ENCODE measurements at regions not wholly inside any gene's neighbourhood (a gene's known extent, or its start where the extent isn't known, plus 50 kb on each side); places are given as distances from the start of the nearest gene placed in this dataset.

GRCh38 chr3:80592792-80593191, 825.0 kb upstream of the ROBO1 start:
- no peaks in the 10 kb centered on the region for H3K4me1 ChIP-seq (ENCODE audit: control insufficient read depth, insufficient read depth, low read length)
- H3K9ac ChIP-seq (ENCODE audit: low read length): no peak overlapping the region
- H3K27me3 ChIP-seq (replicated peaks; ENCODE audit: control insufficient read depth, insufficient read depth, low read length): no peaks in the 10 kb centered on the region
- DNase-seq (ENCODE audit: low read depth): no peak
- H3K36me3 ChIP-seq (ENCODE audit: control insufficient read depth, insufficient read depth, low read length, severe bottlenecking): no peaks in the 10 kb centered on the region
- H3K9me3 ChIP-seq (ENCODE audit: control insufficient read depth, low read length): no peaks in the 10 kb centered on the region
- H3K4me3 ChIP-seq (ENCODE audit: low read length): no peak overlapping the region

DNA sequence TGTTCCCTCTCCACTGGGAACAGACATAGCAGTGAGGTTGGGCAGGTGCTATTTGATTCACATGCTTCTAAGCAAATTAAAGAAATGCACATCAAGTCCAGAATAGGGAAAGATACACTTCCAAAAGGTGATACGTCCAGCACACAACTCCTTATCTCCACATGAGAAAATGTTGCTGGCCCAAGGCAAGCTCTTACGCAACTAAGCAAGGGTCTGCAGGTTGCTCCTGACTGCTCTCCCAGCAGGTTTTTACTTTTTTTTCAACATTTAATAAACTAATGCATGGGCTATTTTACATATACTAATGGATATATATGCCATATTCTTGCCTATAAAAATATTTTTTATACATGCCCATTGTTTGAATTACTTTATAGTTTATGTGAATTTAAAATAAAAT, 818.5 kb upstream of the ROBO1 start:
- Histone ChIP-seq H3K27me3 (replicated peaks; ENCODE audit: control insufficient read depth, insufficient read depth, low read length) (no peaks in the 10 kb centered on the region), H3K4me3 (ENCODE audit: low read length) (no peak overlapping the region), H3K36me3 (ENCODE audit: control insufficient read depth, insufficient read depth, low read length, severe bottlenecking) (no peaks in the 10 kb centered on the region), H3K9ac (ENCODE audit: low read length) (no peak overlapping the region), H3K9me3 (ENCODE audit: control insufficient read depth, low read length) (no peaks in the 10 kb centered on the region), H3K4me1 (ENCODE audit: control insufficient read depth, insufficient read depth, low read length) (no peaks in the 10 kb centered on the region)
- no peak for DNase-seq (ENCODE audit: low read depth)

GRCh38 chr3:80580146-80580545, 812.3 kb upstream of the ROBO1 start:
- no peaks in the 10 kb centered on the region for H3K27me3 ChIP-seq (replicated peaks; ENCODE audit: control insufficient read depth, insufficient read depth, low read length)
- H3K9me3 ChIP-seq (ENCODE audit: control insufficient read depth, low read length): no peaks in the 10 kb centered on the region
- no peak for DNase-seq (ENCODE audit: low read depth)
- no peak overlapping the region for H3K4me3 ChIP-seq (ENCODE audit: low read length)
- no peaks in the 10 kb centered on the region for H3K4me1 ChIP-seq (ENCODE audit: control insufficient read depth, insufficient read depth, low read length)
- H3K9ac ChIP-seq (ENCODE audit: low read length): no peak overlapping the region
- no peaks in the 10 kb centered on the region for H3K36me3 ChIP-seq (ENCODE audit: control insufficient read depth, insufficient read depth, low read length, severe bottlenecking)

- Histone ChIP-seq H3K4me1 (ENCODE audit: control insufficient read depth, insufficient read depth, low read length) (no peaks in the 10 kb centered on the region), H3K27me3 (replicated peaks; ENCODE audit: control insufficient read depth, insufficient read depth, low read length) (no peaks in the 10 kb centered on the region), H3K9ac (ENCODE audit: low read length) (no peak overlapping the region), H3K36me3 (ENCODE audit: control insufficient read depth, insufficient read depth, low read length, severe bottlenecking) (no peaks in the 10 kb centered on the region), H3K9me3 (ENCODE audit: control insufficient read depth, low read length) (no peaks in the 10 kb centered on the region), H3K4me3 (ENCODE audit: low read length) (no peak overlapping the region)
- no peak for DNase-seq (ENCODE audit: low read depth)
Measured at GRCh38 chr3:80564391-80564790, 796.6 kb upstream of the ROBO1 start.

DNA sequence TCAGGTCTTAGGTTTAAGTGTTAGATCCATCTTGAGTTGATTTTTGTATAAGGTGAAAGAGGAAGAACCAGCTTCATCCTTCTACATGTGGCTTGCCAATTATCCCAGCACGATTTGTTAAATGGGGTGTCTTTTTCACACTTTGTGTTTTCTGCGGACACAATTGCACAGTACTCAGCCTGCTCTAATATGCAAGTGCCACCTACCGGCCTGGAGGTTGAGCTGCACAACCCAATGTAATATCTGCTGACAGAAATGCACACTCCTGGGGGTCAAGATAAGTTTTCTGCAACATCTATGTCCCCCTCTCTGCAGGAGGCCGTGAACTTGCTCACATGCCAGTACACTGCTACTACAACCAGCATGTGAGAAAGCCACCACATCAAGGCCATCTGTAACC, 791.9 kb upstream of the ROBO1 start:
- Histone ChIP-seq H3K4me1 (ENCODE audit: control insufficient read depth, insufficient read depth, low read length) (no peaks in the 10 kb centered on the region), H3K9ac (ENCODE audit: low read length) (no peak overlapping the region), H3K27me3 (replicated peaks; ENCODE audit: control insufficient read depth, insufficient read depth, low read length) (no peaks in the 10 kb centered on the region), H3K9me3 (ENCODE audit: control insufficient read depth, low read length) (no peaks in the 10 kb centered on the region), H3K4me3 (ENCODE audit: low read length) (no peak overlapping the region), H3K36me3 (ENCODE audit: control insufficient read depth, insufficient read depth, low read length, severe bottlenecking) (no peaks in the 10 kb centered on the region)
- no peak for DNase-seq (ENCODE audit: low read depth)

- Histone ChIP-seq H3K27me3 (replicated peaks; ENCODE audit: control insufficient read depth, insufficient read depth, low read length) (no peaks in the 10 kb centered on the region), H3K4me3 (ENCODE audit: low read length) (no peak overlapping the region), H3K4me1 (ENCODE audit: control insufficient read depth, insufficient read depth, low read length) (no peaks in the 10 kb centered on the region), H3K9me3 (ENCODE audit: control insufficient read depth, low read length) (no peaks in the 10 kb centered on the region), H3K36me3 (ENCODE audit: control insufficient read depth, insufficient read depth, low read length, severe bottlenecking) (no peaks in the 10 kb centered on the region), H3K9ac (ENCODE audit: low read length) (no peak overlapping the region)
- no peak for DNase-seq (ENCODE audit: low read depth)
Measured at GRCh38 chr3:80556763-80557162, 789.0 kb upstream of the ROBO1 start.

DNA sequence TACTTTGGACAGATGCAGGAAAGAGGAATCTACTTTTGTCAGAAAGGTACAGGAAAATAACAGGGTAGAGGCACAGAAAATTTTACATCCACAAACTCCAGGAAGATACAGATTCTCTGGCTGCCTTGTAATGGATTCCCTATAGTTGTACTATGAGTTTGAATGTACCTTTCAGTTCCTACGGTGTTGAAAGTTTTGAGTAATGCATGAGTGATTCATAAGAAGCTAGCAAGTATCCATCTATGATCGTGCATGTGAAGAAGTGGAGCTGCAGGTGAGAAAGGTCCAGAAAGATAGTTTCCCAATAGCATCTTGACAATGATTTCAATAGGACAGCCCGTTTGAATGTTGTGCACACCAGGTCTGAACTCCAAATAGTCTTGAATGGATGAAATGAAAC, 786.5 kb upstream of the ROBO1 start:
- no peaks in the 10 kb centered on the region for H3K9me3 ChIP-seq (ENCODE audit: control insufficient read depth, low read length)
- H3K9ac ChIP-seq (ENCODE audit: low read length): no peak overlapping the region
- no peaks in the 10 kb centered on the region for H3K27me3 ChIP-seq (replicated peaks; ENCODE audit: control insufficient read depth, insufficient read depth, low read length)
- H3K36me3 ChIP-seq (ENCODE audit: control insufficient read depth, insufficient read depth, low read length, severe bottlenecking): no peaks in the 10 kb centered on the region
- no peaks in the 10 kb centered on the region for H3K4me1 ChIP-seq (ENCODE audit: control insufficient read depth, insufficient read depth, low read length)
- H3K4me3 ChIP-seq (ENCODE audit: low read length): no peak overlapping the region
- DNase-seq (ENCODE audit: low read depth): no peak

DNA sequence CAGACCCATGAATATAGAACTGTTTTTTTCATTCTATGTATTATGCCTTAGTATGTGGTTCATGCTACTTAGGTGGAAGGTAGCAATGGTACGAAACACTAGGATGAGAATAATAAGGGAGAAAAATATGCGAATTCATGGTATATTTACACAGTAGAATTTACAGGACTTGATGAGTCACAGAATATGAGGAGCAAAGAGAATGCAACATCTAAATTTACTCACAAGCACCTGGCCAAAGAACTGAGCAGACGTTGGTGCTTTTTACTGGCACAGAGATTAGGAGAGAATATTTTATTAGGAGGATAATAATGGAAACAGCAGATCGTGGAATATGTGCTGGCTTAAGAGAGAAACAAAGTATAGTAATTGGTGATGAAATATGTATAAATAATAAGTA, 785.4 kb upstream of the ROBO1 start:
- Histone ChIP-seq H3K9ac (ENCODE audit: low read length) (no peak overlapping the region), H3K9me3 (ENCODE audit: control insufficient read depth, low read length) (no peaks in the 10 kb centered on the region)

DNA sequence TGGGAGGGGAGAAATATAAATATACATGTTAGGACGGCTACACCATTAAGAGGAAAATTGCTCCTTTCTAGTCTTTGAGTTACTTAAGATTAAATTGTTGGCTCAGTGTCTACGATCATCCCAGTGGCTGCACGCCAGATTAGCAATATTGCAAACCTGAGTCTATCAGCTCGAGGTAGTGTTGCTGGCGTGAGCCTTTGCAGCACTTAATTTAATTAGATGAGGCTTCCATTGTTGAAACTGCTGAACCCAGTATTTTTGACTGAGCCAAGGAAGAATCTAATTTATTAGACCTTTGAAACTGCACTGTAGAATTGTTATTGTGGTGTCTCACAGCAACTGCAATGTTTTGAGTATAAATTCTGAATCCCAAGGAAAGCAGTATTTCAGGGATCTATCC, 782.4 kb upstream of the ROBO1 start:
- Histone ChIP-seq H3K27me3 (replicated peaks; ENCODE audit: control insufficient read depth, insufficient read depth, low read length) (no peaks in the 10 kb centered on the region), H3K9me3 (ENCODE audit: control insufficient read depth, low read length) (no peaks in the 10 kb centered on the region), H3K36me3 (ENCODE audit: control insufficient read depth, insufficient read depth, low read length, severe bottlenecking) (no peaks in the 10 kb centered on the region), H3K4me3 (ENCODE audit: low read length) (no peak overlapping the region), H3K4me1 (ENCODE audit: control insufficient read depth, insufficient read depth, low read length) (no peaks in the 10 kb centered on the region), H3K9ac (ENCODE audit: low read length) (no peak overlapping the region)
- no peak for DNase-seq (ENCODE audit: low read depth)

More for the DNA sequence above, 785.4 kb upstream of the ROBO1 start:
- Histone ChIP-seq H3K36me3 (ENCODE audit: control insufficient read depth, insufficient read depth, low read length, severe bottlenecking) (no peaks in the 10 kb centered on the region), H3K4me1 (ENCODE audit: control insufficient read depth, insufficient read depth, low read length) (no peaks in the 10 kb centered on the region), H3K4me3 (ENCODE audit: low read length) (no peak overlapping the region), H3K27me3 (replicated peaks; ENCODE audit: control insufficient read depth, insufficient read depth, low read length) (no peaks in the 10 kb centered on the region)
- DNase-seq (ENCODE audit: low read depth): no peak

DNA sequence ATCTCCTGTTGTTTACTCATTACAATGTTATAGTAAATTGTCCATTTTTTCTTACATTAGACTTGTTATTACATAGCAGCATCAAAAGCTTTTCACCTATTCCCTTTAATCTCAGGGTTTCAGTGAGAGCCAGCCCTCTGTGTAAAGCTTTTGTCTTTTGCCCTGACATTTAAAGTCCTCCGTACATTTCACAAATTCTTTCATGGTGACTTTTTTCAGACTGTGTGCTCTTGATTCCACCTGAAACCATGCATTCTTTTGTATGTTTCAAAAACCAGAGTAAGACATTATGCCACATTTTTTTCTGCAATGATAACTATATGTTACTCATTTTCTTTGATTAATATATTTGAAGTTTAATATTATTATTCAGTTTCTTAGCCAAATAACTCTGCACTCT, 781.4 kb upstream of the ROBO1 start:
- no peaks in the 10 kb centered on the region for H3K27me3 ChIP-seq (replicated peaks; ENCODE audit: control insufficient read depth, insufficient read depth, low read length)
- no peak for DNase-seq (ENCODE audit: low read depth)
- H3K4me1 ChIP-seq (ENCODE audit: control insufficient read depth, insufficient read depth, low read length): no peaks in the 10 kb centered on the region

DNA sequence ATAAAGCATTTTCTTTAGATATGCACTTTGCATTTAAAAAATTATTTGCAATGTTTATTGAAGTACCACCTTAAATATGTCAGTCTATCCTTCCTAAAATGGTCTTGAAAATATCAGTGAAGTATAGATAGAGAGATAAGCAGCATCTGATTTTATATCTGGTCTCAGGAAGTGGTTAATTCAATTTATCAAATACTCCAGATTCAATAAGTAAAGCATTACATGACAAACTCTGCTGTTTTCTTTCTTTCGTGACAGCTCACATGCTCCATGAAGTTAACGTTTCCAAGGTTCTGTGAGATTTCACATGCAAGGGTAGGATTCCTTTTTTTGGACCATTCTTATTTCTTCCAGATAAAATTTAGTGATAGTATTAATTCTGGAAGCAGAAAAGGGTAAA, 775.4 kb upstream of the ROBO1 start:
- DNase-seq (ENCODE audit: low read depth): no peak
- Histone ChIP-seq H3K9me3 (ENCODE audit: control insufficient read depth, low read length) (no peaks in the 10 kb centered on the region), H3K4me1 (ENCODE audit: control insufficient read depth, insufficient read depth, low read length) (no peaks in the 10 kb centered on the region), H3K27me3 (replicated peaks; ENCODE audit: control insufficient read depth, insufficient read depth, low read length) (no peaks in the 10 kb centered on the region), H3K4me3 (ENCODE audit: low read length) (no peak overlapping the region), H3K36me3 (ENCODE audit: control insufficient read depth, insufficient read depth, low read length, severe bottlenecking) (no peaks in the 10 kb centered on the region), H3K9ac (ENCODE audit: low read length) (no peak overlapping the region)

More for the DNA sequence above, 781.4 kb upstream of the ROBO1 start:
- Histone ChIP-seq H3K9ac (ENCODE audit: low read length) (no peak overlapping the region), H3K36me3 (ENCODE audit: control insufficient read depth, insufficient read depth, low read length, severe bottlenecking) (no peaks in the 10 kb centered on the region), H3K4me3 (ENCODE audit: low read length) (no peak overlapping the region), H3K9me3 (ENCODE audit: control insufficient read depth, low read length) (no peaks in the 10 kb centered on the region)

DNA sequence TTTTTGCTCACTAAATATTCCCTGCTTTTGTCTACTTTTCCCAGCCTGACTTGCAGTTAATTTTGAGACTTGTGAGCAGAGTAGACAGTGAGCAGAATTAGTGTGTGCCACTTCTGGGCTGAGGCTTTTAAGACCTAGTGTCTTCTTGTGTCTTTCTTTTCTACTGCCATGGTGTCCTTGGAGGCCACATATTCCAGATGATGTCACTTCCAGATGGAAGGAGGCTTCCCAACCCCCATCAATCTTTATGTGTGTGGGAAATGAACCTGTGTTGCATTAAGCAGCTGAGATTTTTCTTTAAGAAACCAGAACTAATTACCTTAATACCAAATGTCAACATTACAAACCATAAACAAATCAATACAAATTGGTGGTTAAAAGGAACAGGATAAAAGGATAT, 774.7 kb upstream of the ROBO1 start:
- H3K4me3 ChIP-seq (ENCODE audit: low read length): no peak overlapping the region
- no peaks in the 10 kb centered on the region for H3K27me3 ChIP-seq (replicated peaks; ENCODE audit: control insufficient read depth, insufficient read depth, low read length)
- H3K9ac ChIP-seq (ENCODE audit: low read length): no peak overlapping the region
- no peaks in the 10 kb centered on the region for H3K36me3 ChIP-seq (ENCODE audit: control insufficient read depth, insufficient read depth, low read length, severe bottlenecking)
- DNase-seq (ENCODE audit: low read depth): no peak
- no peaks in the 10 kb centered on the region for H3K9me3 ChIP-seq (ENCODE audit: control insufficient read depth, low read length)
- H3K4me1 ChIP-seq (ENCODE audit: control insufficient read depth, insufficient read depth, low read length): no peaks in the 10 kb centered on the region

Measured in adipocyte (in vitro differentiated cells).